HCT116 (cell line): ENCODE measurements at regions not wholly inside any gene's neighbourhood (a gene's known extent, or its start where the extent isn't known, plus 50 kb on each side); places are given as distances from the start of the nearest gene placed in this dataset.

Source experiments
- CEBPB ChIP-seq: IDR thresholded peaks from 2 replicates; pipeline ENCODE4 v1.6.1; 2012; ENCODE audit warnings: low read depth
- EGR1 ChIP-seq: IDR thresholded peaks from 2 replicates; pipeline ENCODE4 v1.6.1; 2012; ENCODE audit warnings: low read depth
- EZH2 ChIP-seq: fragments of 200-600 bp; sonication (generic); IDR thresholded peaks from 2 replicates; pipeline ENCODE4 v1.6.1; 2017; ENCODE audit warnings: antibody characterized with exemption, mixed run types
- EZH2phosphoT487 ChIP-seq: fragments of 200-600 bp; IDR thresholded peaks from 2 replicates; pipeline ENCODE4 v1.6.1; 2018; ENCODE audit warnings: antibody characterized with exemption, borderline replicate concordance
- POLR2A ChIP-seq: IDR thresholded peaks from 2 replicates; pipeline ENCODE4 v1.7.0; 2011; ENCODE audit warnings: borderline replicate concordance; ENCODE audit not compliant: insufficient read depth, insufficient read length; ENCODE audit errors: extremely low read depth
- POLR2AphosphoS5 ChIP-seq: IDR thresholded peaks from 2 replicates; pipeline ENCODE4 v1.6.1; 2011; ENCODE audit warnings: mild to moderate bottlenecking, low read depth, low read length, moderate library complexity
- RAD21 ChIP-seq: IDR thresholded peaks from 2 replicates; pipeline ENCODE4 v1.6.1; 2012; ENCODE audit warnings: low read depth, mild to moderate bottlenecking
- SIN3A ChIP-seq: IDR thresholded peaks from 2 replicates; pipeline ENCODE4 v1.6.1; 2012; ENCODE audit warnings: low read depth
- SP1 ChIP-seq: IDR thresholded peaks from 2 replicates; pipeline ENCODE4 v1.6.1; 2012; ENCODE audit warnings: low read depth
- ZNF274 ChIP-seq: fragments of 200-500 bp; sonication (Bioruptor generic); IDR thresholded peaks from 2 replicates; pipeline ENCODE4 v1.6.1; 2014; ENCODE audit warnings: mild to moderate bottlenecking, low read depth, low read length, inconsistent platforms
- TF ChIP-seq, protein P1 (sequence below), 3 experiments: fragments of 200-600 bp in 1 of 3; sonication (generic) in 1 of 3; IDR thresholded peaks in 2 of 3; conservative IDR thresholded peaks in 1 of 3; 2 replicates each; pipeline ENCODE4 v1.5.1; 2012 to 2017; ENCODE audit warnings: low read depth in 2 of 3, low read length in 2 of 3, antibody characterized with exemption in 1 of 3, borderline replicate concordance in 1 of 3, control low read depth in 1 of 3, mild to moderate bottlenecking in 1 of 3, mixed read lengths in 1 of 3, mixed run types in 1 of 3, moderate library complexity in 1 of 3; ENCODE audit not compliant: insufficient read depth in 1 of 3
- TF ChIP-seq, protein P2 (sequence below): IDR thresholded peaks from 2 replicates; pipeline ENCODE4 v1.6.1; 2012; ENCODE audit warnings: low read depth

DNA sequence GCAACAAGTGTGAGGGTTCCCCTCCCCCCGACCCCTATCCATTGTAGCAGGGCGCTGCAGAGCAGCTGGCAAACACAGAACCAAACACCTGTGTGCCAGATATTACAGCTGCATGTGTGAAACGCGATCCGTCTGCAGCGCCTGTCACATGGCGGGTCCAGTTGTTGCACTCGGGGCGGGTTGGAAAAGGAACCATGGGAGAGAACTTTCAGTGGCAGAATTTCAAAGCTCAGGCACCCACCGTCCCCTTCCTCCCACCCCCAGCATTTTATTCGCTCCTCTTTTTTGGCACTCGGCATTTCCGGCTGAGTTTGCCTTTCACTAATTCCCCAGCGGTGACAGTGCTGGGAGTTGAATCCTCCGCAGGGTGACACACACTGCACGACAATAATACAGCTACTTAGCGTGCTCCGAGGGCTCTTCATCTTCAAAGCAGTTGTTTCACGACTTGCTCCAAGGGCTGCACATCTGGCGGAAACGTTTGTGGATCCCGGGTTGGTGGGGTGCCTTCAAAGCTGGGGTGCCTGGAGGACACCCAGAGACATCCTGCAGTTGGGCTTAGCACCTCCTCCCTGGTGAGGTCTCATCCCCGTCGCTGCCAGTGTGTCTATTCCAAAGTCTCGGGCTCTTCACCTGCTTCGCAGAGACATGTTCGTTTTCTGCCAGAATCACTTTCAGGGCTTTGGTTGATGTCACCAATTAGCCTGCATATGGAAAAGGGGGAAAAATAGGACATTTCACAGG is 180.7 kb downstream of the ZBTB18 start:
- no peak for TF ChIP-seq ZNF274
- TF ChIP-seq, protein P1, sequence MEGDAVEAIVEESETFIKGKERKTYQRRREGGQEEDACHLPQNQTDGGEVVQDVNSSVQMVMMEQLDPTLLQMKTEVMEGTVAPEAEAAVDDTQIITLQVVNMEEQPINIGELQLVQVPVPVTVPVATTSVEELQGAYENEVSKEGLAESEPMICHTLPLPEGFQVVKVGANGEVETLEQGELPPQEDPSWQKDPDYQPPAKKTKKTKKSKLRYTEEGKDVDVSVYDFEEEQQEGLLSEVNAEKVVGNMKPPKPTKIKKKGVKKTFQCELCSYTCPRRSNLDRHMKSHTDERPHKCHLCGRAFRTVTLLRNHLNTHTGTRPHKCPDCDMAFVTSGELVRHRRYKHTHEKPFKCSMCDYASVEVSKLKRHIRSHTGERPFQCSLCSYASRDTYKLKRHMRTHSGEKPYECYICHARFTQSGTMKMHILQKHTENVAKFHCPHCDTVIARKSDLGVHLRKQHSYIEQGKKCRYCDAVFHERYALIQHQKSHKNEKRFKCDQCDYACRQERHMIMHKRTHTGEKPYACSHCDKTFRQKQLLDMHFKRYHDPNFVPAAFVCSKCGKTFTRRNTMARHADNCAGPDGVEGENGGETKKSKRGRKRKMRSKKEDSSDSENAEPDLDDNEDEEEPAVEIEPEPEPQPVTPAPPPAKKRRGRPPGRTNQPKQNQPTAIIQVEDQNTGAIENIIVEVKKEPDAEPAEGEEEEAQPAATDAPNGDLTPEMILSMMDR (IDR thresholded peaks at IDR 0.05 in 2 of 3, conservative IDR thresholded peaks at IDR 0.05 in 1 of 3; ENCODE audit: borderline replicate concordance in 1 of 3, insufficient read depth in 1 of 3, low read depth in 2 of 3, low read length in 2 of 3) = no peak
- no peak for TF ChIP-seq SP1
- TF ChIP-seq POLR2AphosphoS5 = no peak
- no peak for TF ChIP-seq POLR2A
- TF ChIP-seq SIN3A = no peak
- TF ChIP-seq, protein P2, sequence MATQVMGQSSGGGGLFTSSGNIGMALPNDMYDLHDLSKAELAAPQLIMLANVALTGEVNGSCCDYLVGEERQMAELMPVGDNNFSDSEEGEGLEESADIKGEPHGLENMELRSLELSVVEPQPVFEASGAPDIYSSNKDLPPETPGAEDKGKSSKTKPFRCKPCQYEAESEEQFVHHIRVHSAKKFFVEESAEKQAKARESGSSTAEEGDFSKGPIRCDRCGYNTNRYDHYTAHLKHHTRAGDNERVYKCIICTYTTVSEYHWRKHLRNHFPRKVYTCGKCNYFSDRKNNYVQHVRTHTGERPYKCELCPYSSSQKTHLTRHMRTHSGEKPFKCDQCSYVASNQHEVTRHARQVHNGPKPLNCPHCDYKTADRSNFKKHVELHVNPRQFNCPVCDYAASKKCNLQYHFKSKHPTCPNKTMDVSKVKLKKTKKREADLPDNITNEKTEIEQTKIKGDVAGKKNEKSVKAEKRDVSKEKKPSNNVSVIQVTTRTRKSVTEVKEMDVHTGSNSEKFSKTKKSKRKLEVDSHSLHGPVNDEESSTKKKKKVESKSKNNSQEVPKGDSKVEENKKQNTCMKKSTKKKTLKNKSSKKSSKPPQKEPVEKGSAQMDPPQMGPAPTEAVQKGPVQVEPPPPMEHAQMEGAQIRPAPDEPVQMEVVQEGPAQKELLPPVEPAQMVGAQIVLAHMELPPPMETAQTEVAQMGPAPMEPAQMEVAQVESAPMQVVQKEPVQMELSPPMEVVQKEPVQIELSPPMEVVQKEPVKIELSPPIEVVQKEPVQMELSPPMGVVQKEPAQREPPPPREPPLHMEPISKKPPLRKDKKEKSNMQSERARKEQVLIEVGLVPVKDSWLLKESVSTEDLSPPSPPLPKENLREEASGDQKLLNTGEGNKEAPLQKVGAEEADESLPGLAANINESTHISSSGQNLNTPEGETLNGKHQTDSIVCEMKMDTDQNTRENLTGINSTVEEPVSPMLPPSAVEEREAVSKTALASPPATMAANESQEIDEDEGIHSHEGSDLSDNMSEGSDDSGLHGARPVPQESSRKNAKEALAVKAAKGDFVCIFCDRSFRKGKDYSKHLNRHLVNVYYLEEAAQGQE = no peak
- TF ChIP-seq EGR1 = no peak
- TF ChIP-seq EZH2phosphoT487 = no peak
- no peak for TF ChIP-seq CEBPB
- TF ChIP-seq RAD21 = no peak
- no peak for TF ChIP-seq EZH2
